ENCODE measurements at regions not wholly inside any gene's neighbourhood (a gene's known extent, or its start where the extent isn't known, plus 50 kb on each side); places are given as distances from the start of the nearest gene placed in this dataset.

DNA sequence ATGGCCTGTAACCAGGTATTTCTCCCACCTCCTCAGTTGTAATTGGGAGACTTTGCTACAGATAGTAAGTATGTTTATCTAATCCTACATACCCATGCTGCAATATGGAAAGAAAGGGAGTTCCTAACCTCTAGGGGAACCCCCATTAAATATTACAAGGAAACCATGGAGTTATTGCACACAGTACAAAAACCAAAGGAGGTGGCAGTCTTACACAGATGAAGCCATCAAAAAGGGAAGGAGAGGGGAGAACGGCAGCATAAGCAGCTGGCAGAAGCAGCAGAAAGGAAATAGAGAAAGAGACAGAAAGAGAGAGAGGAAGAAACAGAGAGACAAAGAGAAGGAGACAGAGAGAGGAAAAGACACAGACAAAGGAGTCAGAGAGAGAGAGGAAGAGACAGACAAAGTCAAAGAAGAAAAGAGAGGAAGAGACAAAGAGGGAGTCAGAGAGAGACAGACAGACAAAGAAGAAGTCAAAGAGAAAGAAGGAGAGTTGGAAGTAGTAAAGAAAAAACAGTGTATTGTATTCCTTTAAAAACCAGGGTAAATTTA lies 142.9 kb downstream of the FASLG start:
- no peak for DNase-seq (ENCODE audit: low read depth in 2 of 2)

DNA sequence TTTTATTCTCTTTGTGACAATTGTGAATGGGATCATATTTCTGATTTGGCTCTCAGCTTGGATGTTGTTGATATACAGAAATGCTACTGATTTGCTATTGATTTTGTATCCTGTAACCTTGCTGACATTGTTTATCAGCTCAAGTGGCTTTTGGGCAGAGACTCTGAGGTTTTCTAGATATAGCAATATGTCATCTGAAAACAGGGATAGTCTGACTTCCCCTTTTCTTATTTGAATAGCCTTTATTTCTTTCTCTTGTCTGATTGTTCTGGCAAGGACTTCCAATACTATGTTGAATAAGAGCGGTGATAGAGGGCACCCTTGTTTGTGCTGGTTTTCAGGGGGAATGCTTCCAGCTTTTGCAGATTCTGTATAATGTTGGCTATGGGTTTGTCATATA lies 150.8 kb downstream of the FASLG start:
- DNase-seq (ENCODE audit: low read depth in 2 of 2) = no peak

DNA sequence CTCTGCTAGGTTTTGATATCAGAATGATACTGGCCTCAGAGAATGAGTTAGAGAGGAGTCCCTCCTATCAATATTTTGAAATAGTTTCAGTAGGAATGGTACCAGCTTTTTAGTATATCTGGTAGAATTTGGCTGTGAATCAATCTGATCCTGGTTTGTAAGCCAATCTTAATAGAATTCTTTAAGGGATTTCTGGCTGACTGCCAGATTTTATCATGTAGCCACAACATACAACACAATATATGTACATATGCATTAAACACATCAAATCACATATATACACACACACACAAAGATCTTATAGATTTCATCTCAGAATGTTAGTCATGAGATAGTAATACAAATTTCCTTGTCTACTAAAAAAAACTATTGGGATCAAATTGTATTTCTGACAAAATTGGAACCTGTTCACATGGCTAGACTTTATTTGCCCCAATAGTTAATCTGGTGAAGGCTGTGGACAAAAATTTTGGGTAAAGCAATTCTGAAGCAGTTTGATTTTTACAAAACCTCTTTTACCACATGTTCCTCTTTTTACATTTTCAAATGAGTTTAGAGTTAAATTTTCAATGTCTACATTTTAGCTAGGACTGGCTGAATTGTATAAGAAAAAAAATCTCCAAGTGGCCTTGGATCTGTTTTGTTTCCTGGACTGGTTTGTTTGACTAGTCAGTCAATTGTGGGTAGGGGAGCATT lies 151.7 kb downstream of the FASLG start:
- DNase-seq (ENCODE audit: low read depth in 2 of 2) = no peak

DNA sequence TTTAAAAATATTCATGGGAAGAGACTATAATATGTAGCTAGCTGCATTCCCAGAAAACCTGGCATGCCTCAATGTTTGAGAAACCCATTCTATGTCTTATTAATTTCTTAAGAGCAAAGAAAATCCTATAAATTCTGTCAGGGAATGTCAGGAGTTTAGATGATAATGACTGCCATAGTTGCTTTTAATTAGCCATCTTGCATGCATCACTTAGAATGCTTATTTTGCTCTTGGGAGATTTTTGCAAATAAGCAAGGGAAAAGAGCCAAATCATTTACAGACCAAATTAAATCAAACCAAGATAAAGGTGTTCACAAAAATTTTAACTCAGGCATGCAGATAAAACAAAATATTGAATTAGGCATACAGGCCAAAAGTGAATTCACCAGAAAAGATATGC lies 152.8 kb downstream of the FASLG start:
- no peak for DNase-seq (ENCODE audit: low read depth in 2 of 2)

DNA sequence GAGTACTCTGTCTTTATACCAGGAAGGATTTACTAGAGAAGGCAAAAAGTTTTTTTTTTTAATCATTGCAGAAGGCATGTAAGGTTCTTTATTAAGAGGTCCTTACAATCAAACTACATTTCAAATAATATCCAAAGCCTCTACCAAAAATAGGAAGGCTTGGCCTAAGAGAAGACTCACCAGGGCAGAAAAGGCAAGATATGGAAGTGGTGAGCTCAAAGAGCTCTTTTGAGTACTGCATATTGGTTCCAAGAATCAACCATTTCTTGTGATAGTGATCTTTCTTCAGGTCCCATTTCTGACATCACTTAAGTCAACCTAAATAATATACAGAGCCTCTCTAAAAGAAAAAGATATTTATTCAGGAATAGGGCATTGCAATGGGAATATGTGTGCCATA lies 153.2 kb downstream of the FASLG start:
- DNase-seq (ENCODE audit: low read depth in 2 of 2) = no peak

DNA sequence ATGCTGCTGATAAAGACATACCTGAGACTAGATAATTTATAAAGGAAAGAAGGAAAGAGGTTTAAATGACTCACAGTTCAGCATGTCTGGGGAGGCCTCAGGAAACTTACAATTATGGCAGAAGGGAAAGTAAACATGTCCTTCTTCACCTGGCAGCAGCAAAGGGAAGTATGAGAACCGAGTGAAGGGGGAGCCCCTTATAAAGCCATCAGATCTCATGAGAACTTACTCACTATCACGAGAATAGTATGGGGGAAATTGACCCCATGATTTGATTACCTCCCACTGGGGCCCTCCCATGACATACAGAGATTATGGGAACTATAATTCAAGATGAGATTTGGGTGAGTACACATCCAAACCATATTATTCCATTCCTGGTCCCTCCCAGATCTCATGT lies 154.4 kb downstream of the FASLG start:
- DNase-seq (ENCODE audit: low read depth in 2 of 2) = no peak

DNA sequence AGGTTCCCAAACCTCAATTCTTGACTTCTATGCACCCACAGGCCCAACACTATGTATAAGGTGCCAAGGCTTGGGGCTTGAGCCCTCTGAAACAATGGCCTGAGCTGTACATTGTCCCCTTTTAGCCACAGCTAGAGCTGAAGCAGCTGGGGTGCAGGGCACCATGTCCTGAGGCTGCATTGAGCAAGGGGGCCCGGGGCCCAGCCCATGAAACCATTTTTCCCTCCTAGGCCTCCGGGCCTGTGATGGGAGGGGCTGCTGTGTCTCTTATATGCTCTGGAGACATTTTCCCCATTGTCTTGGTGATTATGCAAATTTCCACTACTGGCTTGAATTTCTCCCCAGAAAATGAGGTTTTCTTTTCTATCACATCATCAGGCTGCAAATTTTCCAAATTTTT lies 155.5 kb downstream of the FASLG start:
- DNase-seq (ENCODE audit: low read depth in 2 of 2) = no peak

DNA sequence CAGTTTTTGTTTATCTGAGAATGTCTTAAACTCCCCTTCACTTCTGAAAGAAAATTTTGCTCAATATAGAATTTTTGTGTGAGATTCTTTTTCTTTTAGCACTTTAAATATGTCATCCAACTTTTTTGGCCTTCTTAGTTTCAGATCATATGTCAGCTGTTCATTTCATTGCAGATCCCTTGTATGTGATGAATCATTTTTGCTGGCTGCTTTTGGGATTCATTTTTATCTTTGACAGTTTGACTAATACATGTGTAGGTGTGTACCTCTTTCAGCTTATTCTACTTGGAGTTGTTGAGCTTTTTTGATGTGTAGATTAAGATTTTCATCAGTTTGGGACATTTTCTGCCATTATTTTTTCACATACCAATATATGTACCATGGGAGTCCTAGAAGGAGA lies 156.8 kb downstream of the FASLG start:
- DNase-seq (ENCODE audit: low read depth in 2 of 2) = no peak

DNA sequence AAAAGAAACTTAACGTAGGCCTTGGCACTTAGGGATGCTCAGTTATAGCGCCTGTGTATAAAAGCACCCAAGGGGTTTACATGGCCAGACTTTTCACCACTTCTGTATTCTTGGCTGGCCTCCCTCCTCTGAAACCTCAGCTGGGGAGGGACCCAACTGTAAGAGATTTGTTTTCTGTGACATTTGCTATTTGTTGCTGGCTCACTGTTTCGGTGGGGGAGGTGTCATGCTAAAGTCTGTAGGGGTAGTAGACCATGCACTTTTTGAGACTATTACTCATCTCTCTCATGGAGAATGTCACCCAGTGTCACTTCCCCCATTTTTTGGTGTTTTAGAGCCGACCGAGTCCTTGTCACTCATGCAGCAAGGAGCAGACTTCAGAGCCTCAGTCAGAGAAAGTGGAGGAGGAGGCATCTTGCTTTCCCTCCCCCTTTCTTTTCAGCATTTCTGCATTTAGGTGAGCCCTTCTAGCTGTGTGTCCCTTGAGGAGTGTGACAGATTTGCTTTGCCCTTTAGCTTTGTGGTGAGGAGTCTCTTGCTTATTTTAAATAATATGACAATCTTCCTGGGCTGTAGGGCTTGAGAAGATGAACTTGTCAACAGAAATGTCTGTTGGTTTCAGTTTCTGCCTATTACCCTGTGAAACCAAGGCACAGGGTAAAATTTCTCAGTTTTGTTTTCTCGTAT lies 160.1 kb downstream of the FASLG start:
- DNase-seq (ENCODE audit: low read depth in 2 of 2) = peak in 1 of 2 donors; percentile 11

DNA sequence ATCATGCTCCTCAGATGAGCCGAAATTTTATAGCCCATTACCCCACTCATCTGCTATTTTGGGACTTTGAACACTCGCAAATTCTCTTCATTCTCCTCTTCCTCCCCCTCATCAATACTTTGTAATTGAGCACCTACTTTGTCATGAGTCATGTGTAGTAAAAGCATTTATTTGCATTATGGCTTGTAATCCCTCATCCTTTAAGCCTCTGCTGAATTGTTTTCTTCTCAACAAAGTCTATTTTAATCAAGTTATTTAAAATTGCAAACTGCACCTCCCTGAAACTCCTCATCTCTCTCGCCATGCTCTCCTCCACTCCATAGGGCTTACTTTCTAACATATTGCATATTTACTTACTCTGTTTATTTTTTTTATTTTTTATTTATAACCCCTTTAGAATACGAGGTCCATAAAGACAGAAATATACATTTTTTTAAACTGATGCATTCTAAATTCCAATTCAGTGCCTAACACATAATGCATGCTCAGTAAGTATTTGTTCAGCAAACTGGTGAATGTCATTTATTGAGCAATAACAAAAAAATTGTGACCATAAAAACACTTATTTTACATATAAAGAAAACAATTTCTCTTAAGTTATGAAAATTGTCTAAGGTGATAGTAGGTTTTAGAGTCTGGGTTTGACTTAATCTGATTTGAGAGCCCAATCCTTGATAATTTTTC lies 161.7 kb downstream of the FASLG start:
- DNase-seq (ENCODE audit: low read depth in 2 of 2) = no peak

DNA sequence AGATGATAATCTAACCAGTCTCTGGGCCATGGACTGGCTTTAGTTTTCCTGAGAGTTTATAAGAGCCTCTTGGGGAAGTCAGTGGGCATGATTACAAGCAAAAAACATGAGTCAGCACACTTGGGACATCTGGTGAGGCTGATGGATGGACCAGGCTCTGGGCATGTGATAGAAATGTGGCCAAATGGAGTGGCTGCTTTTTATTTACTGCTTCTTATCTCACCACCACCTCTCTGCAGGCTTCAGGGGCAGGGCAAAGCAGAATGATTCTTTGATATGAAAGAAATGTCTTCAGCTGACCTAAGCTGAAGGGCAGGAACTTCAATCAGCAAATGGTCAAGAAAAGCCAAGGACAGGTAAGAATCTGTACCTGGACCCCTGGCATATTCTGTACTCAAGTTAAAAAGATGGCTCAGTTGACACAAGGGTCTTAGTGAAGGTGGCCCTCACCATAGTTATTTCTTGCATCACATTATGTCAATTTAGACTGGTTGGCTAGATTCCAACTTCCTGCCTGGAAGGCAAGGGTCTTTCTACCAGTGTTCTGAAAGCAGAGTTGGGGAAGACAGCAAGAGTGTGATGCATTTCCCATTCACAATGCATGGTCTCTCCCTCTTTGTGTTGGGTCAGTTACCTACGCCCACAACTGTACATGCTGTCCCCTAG lies 162.8 kb downstream of the FASLG start:
- no peak for DNase-seq (ENCODE audit: low read depth in 2 of 2)

DNA sequence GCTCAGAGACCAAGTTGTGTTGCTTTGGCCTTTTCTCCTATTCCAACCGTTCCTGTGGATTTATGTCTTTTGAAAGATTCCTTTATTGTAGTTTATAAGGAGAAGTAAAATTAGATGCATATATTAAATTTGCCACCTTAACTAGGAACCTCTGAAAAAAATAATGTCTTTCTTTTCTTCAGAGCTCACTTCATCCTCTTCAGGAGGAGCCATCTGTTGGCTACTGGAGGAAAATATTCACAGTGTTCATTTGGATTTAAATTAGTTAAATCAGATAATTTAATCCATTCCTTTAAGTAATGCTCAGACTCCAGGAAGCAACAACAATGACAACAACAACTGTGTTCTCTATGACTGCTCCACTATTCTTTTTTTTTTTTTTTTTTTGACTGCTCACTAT lies 164.0 kb downstream of the FASLG start:
- DNase-seq (ENCODE audit: low read depth in 2 of 2) = no peak

DNA sequence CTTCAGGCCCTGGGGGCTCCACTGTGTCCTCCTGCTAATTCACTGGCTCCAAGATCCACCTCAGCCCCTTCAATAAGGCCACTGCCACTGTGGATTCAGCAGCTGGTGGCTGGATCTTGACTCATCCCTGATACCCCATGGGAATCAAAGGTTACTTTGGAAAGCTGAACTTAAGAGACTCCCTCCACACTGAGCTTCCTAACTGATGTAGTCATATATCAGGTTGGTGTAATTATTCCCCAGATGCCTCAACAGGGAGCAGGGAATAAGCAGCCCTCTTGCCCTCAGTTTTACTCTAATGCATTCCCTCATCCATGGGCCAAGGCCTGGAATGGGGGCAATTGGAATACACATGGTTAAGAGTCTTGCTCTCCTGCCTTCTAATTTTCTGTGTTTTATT lies 164.6 kb downstream of the FASLG start:
- DNase-seq (ENCODE audit: low read depth in 2 of 2) = no peak

DNA sequence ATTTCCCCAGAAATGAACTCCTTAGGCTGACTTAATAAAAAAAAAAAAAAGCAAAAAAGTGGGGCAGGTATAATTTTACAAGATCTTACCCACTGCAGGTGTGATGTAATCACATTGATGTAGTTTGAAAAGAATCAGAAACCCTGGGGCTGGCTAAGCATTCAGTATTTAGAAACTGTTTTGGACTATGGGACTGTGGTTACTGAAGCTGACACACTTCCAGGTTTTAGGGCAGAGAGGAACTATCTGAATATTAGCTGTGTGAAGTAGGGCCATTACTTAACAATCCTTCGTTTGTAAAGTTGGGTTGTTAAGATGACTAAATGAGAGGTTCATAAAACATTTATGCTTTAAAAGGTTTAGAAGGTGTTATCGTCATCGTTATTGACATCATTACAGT lies 165.3 kb downstream of the FASLG start:
- DNase-seq (ENCODE audit: low read depth in 2 of 2) = no peak

DNA sequence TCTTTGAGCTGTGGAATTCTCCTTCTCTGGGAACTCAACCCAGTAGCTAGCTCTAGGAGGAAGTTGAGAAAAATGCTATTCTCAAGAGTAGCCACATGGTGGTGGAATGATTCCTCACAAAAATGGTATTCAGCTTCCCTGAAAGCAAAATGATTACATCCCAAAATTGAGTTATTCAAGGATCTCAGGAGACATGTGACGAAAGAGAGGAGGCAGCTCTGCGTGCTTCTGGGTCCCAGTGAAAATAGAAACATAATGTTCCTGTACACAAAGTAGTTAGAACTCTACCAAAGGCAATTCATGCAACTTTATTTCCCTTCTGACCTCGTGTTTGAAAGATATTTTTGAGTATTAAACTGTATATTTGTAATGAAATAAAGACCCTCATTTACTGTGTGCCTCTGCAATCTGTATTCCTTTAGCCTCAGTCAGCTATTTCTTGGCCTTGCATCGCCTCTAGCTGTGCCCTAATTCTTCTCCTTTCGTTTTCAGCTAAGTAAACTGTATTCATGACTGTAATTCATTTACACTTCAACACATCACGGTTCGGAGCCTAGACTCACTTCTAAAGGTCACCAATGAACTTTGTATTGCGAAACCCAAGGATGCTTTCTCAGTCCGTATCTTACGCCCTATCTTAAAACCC lies 167.3 kb downstream of the FASLG start:
- no peak for DNase-seq (ENCODE audit: low read depth in 2 of 2)

DNA sequence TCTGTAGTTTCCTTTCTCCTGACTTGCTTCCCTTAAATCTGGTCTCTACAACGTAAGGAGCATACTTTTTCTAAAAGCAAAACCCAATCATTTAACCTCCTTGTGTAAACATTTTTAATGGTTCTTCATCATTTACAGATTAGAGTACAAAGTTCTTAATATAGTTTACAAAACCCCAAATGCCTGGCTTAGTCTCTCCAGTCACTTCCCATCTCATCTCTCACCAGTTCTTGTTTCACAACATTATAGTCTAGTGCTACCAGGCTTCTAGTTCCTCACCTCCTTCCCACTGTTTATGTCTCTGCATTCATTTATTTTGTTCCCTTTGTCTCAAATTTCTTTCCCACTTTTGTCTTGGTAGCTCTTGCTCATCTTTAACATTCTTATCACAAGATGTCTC lies 168.4 kb downstream of the FASLG start:
- no peak for DNase-seq (ENCODE audit: low read depth in 2 of 2)

DNA sequence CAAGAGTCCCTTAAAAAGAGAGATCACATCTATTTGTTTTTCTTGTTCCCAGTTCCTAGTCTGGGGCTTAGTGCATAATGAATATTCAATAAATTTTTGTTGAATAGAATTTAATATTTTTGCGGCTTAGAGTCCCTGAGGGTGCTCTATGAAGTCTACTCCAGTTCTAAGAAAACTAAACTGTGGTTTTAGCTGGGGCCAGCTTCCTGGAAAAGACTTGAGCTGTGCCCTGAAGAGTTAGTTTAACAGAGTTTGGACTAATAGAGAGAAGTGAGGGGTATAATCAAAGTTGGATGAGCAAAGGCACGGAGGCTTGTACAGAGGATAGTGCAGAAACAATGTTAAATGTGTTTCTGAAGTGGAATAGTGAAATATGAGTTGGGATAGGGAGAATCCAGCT lies 168.9 kb downstream of the FASLG start:
- DNase-seq (ENCODE audit: low read depth in 2 of 2) = no peak

DNA sequence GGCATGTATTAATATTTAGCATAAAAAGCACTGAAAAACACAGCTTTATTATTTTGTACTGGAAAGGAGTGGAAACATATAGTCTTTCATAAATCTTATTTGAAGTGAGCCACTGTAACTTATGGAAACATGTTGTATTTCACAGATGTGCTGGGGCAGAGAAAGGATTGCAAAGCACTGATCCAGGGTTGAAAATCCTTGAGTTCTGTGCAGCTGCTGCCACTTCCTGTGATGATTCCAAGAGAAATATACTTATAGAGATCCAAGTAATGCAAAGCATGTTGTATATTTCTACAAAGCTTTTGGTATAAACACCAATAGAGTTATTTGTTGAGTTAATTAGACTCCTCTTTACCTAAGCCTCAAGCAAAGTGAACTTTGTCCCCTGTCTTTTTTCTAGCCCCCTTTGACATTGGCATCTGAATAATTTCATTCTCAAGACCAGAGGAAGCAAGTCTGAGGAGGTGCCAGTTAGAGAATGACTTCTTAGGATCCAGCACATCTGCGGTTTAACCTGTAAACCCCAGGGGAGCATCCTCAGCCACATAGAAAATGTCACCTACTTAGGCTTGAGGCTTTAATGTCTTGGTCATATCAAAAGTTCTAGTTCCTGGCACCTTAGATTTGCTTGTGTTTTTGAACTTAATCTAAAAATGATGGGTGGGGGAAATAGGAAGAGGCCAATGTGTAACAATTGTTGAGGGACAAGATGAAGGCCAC lies 173.3 kb downstream of the FASLG start:
- DNase-seq (ENCODE audit: low read depth in 2 of 2) = no peak

DNA sequence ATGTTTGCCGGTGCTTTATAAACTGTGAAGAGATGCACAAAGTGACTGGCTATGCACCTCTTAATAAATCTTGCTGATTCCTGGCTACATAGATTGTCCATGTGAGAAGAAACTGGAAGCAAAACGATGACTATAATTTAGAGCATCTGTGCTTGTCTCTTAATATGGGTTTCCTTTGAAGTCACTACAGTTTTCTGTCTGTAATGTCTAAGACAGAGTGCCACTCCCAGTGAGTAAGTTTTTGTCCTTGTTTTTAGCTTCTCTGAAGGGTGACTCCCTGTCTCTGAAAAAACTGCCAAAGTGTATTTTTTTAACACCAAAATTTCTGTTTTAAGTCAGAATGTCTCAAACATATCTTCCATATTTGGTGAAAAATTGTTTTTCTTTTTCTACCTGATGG lies 175.1 kb downstream of the FASLG start:
- DNase-seq (ENCODE audit: low read depth in 2 of 2) = no peak

DNA sequence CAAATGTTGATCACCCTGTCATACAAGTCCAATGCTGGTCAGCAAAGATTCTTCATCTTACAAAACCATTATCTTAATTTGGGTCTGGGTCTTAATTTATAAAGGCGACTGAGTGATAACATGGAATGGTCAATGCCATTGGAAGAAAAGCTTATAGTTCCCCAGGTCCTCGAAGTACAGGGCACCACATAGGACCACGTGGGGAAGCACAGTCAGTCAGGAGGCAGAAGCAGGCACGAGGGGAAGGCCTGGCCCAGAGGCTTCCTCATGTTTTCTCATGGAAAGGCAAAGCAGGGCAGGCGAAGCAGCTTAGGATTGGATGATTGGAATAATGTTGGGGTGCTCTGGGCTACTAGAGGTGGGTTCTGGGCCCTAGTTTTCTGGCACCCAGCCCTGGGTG lies 175.7 kb downstream of the FASLG start:
- DNase-seq (ENCODE audit: low read depth in 2 of 2) = no peak

DNA sequence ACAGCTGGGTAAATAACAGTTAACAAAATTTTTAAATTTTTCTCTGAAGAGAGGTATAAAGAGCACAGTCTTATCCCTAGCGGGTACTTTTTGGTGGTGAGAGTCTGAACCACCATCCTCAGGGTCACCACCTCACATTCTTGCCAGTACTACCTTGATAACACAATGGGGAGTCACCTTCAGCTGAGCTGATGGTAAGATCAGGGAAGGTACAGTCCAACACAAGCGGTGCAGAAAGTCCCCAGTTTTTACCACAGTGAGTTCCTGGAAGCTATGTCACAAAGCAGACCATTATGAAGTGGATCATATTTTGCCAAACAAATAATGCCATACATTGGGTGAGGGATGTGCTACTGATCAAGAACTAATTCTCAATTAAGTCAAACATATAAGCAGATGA lies 176.9 kb downstream of the FASLG start:
- DNase-seq (ENCODE audit: low read depth in 2 of 2) = no peak

Data from stimulated activated CD4-positive, alpha-beta T cell treated with anti-CD3 and anti-CD28 coated beads, Interleukin-1b, Interleukin-23, amount 100 ng/mL, for 4 hours (primary cell).